ENCODE measurements at regions not wholly inside any gene's neighbourhood (a gene's known extent, or its start where the extent isn't known, plus 50 kb on each side); places are given as distances from the start of the nearest gene placed in this dataset.

- Histone ChIP-seq H3K27me3 (ENCODE audit: insufficient read depth, low read length) (no peaks in the 10 kb centered on the region), H4K20me1 (ENCODE audit: insufficient read depth) (no peaks in the 10 kb centered on the region), H3K4me1 (ENCODE audit: control insufficient read depth in 1 of 2, insufficient read depth in 2 of 2, low read length in 2 of 2) (no peaks in the 10 kb centered on the region), H2AFZ (ENCODE audit: low read depth, low read length, poor library complexity, severe bottlenecking) (no peak overlapping the region), H3K9ac (ENCODE audit: low read length) (no peak overlapping the region), H3K79me2 (ENCODE audit: insufficient read depth, low read length) (no peaks in the 10 kb centered on the region), H3K27ac (ENCODE audit: low read depth, low read length) (no peak overlapping the region), H3K4me3 (replicated peaks in 1 of 2; ENCODE audit: low read depth in 1 of 2, low read length in 2 of 2) (no peak overlapping the region), H3K9me2 (ENCODE audit: insufficient read depth) (no peaks in the 10 kb centered on the region), H3K36me3 (ENCODE audit: control insufficient read depth in 1 of 2, insufficient read depth in 2 of 2, low read length in 2 of 2) (no peaks in the 10 kb centered on the region), H3K4me2 (ENCODE audit: low read length) (no peak overlapping the region), H3K9me3 (ENCODE audit: control insufficient read depth in 1 of 2, insufficient read depth in 1 of 2, low read depth in 1 of 2, low read length in 2 of 2) (peaks cover 4% of the 10 kb centered on the region in 2 experiments; a peak in 1 of 4 replicates)
- ATAC-seq: no peak
- no peak for DNase-seq (ENCODE audit: low read depth, low spot score)
- no peak for TF ChIP-seq ZNF274 (IDR thresholded peaks at IDR 0.05; ENCODE audit: low read depth, low read length)
- no peak for TF ChIP-seq TCF7L2 (IDR thresholded peaks at IDR 0.05; ENCODE audit: borderline replicate concordance, extremely low read depth, insufficient read depth, insufficient read length)
- no peak for TF ChIP-seq POLR2A (IDR thresholded peaks at IDR 0.05; ENCODE audit: borderline replicate concordance, extremely low read depth, insufficient read depth, insufficient read length)
- no peak for TF ChIP-seq YY1 (IDR thresholded peaks at IDR 0.05; ENCODE audit: extremely low read depth, insufficient replicate concordance, low read depth, low read length)
- no peak for TF ChIP-seq JUND (IDR thresholded peaks at IDR 0.05)
- no peak for TF ChIP-seq FOSL1 (IDR thresholded peaks at IDR 0.05; ENCODE audit: low read depth)
- TF ChIP-seq POLR2AphosphoS5 (IDR thresholded peaks at IDR 0.05; ENCODE audit: low read depth, low read length): no peak
- TF ChIP-seq, protein P1, sequence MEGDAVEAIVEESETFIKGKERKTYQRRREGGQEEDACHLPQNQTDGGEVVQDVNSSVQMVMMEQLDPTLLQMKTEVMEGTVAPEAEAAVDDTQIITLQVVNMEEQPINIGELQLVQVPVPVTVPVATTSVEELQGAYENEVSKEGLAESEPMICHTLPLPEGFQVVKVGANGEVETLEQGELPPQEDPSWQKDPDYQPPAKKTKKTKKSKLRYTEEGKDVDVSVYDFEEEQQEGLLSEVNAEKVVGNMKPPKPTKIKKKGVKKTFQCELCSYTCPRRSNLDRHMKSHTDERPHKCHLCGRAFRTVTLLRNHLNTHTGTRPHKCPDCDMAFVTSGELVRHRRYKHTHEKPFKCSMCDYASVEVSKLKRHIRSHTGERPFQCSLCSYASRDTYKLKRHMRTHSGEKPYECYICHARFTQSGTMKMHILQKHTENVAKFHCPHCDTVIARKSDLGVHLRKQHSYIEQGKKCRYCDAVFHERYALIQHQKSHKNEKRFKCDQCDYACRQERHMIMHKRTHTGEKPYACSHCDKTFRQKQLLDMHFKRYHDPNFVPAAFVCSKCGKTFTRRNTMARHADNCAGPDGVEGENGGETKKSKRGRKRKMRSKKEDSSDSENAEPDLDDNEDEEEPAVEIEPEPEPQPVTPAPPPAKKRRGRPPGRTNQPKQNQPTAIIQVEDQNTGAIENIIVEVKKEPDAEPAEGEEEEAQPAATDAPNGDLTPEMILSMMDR (IDR thresholded peaks at IDR 0.05 in 2 of 3, conservative IDR thresholded peaks at IDR 0.05 in 1 of 3; ENCODE audit: borderline replicate concordance in 1 of 3, insufficient read depth in 1 of 3, low read depth in 2 of 3, low read length in 2 of 3): no peak
- TF ChIP-seq ZFX (IDR thresholded peaks at IDR 0.05): no peak
- CTCF ChIA-PET: no interaction called here
- POLR2A ChIA-PET: no interaction called here
- BruUV-seq (replicated peaks): no TSS peak
- intact Hi-C loops (cut with micrococcal nuclease): no loop called here
- RAD21 ChIA-PET (ENCODE audit: low non-redundant PET in 1 of 2, low total read pairs in 2 of 2, uncharacterized antibody in 2 of 2, unreplicated experiment in 2 of 2): no interaction called here
Measured at GRCh38 chr11:121944556-121945230, 171.3 kb downstream of the BLID start.

Data from HCT116 (cell line).